ENCODE measurements at regions not wholly inside any gene's neighbourhood (a gene's known extent, or its start where the extent isn't known, plus 50 kb on each side); places are given as distances from the start of the nearest gene placed in this dataset.

GRCh38 chr14:98716133-98716532 is 555.9 kb downstream of the BCL11B start:
- POLR2A ChIA-PET: no interaction called here

GRCh38 chr14:98721061-98721460 is 550.9 kb downstream of the BCL11B start:
- no peak overlapping the region for H3K27ac ChIP-seq (ENCODE audit: low read length)
- peaks cover 0 to 8% of the 10 kb centered on the region in 2 experiments for H3K27me3 ChIP-seq (replicated peaks in 1 of 2; ENCODE audit: control insufficient read depth in 2 of 2, extremely low read depth in 1 of 2, insufficient read depth in 2 of 2, low read length in 1 of 2)
- CTCF ChIA-PET: interaction anchor here in 1 of 2 donors (0.6 kb wide), 1 partner anchor 11 kb away, joined by 3 read pairs; no protein-coding TSS in a partner anchor
- DNase-seq (no peak), ATAC-seq (replicated peaks in 1 of 4) (no peak)
- Mint-ChIP-seq H3K27me3 (peaks cover 0 to 4% of the 10 kb centered on the region in 2 donors), H3K36me3 (no peaks in the 10 kb centered on the region), H3K4me1 (peaks cover 0 to 15% (median 1%) of the 10 kb centered on the region in 3 donors), H3K27ac (no peak overlapping the region), H3K4me3 (no peak overlapping the region), H3K9me3 (peaks cover 0 to 4% (median 0%) of the 10 kb centered on the region in 3 donors)
- H3K4me1 ChIP-seq (ENCODE audit: control insufficient read depth in 1 of 2, extremely low read depth in 1 of 2, insufficient read depth in 2 of 2, low read length in 2 of 2): no peaks in the 10 kb centered on the region
- POLR2A ChIA-PET: interaction anchor here in 1 of 2 donors (0.6 kb wide), 1 partner anchor 12 kb away, joined by 5 read pairs; no protein-coding TSS in a partner anchor
- H3K36me3 ChIP-seq (ENCODE audit: control insufficient read depth in 2 of 2, extremely low read depth in 1 of 2, insufficient read depth in 1 of 2, low read length in 1 of 2): no peaks in the 10 kb centered on the region
- H3K4me3 ChIP-seq (ENCODE audit: control insufficient read depth in 1 of 2, extremely low read depth in 1 of 2, low read length in 1 of 2): no peak overlapping the region
- whole genome bisulfite sequencing (ENCODE audit: insufficient coverage): 100% methylated on average over 1 of the region's 1 CpG
- H3K9me3 ChIP-seq: no peaks in the 10 kb centered on the region

More at GRCh38 chr14:98716133-98716532, 555.9 kb downstream of the BCL11B start:
- Mint-ChIP-seq H3K4me1 (peaks cover 10 to 35% (median 14%) of the 10 kb centered on the region in 3 donors), H3K9me3 (no peaks in the 10 kb centered on the region), H3K4me3 (no peak overlapping the region), H3K36me3 (no peaks in the 10 kb centered on the region), H3K27me3 (peaks cover 0 to 2% of the 10 kb centered on the region in 2 donors), H3K27ac (no peak overlapping the region)
- WGBS (ENCODE audit: insufficient coverage): 88% methylated on average over 6 of the region's 7 CpGs
- peaks cover 0 to 12% of the 10 kb centered on the region in 2 experiments for H3K27me3 ChIP-seq (replicated peaks in 1 of 2; ENCODE audit: control insufficient read depth in 2 of 2, extremely low read depth in 1 of 2, insufficient read depth in 2 of 2, low read length in 1 of 2)
- peaks cover 2 to 4% of the 10 kb centered on the region in 2 experiments for H3K4me1 ChIP-seq (ENCODE audit: control insufficient read depth in 1 of 2, extremely low read depth in 1 of 2, insufficient read depth in 2 of 2, low read length in 2 of 2)
- ATAC-seq (replicated peaks in 1 of 4) (no peak), DNase-seq (peak in 1 of 35 experiments; percentile 8)
- no peaks in the 10 kb centered on the region for H3K9me3 ChIP-seq
- no peaks in the 10 kb centered on the region for H3K36me3 ChIP-seq (ENCODE audit: control insufficient read depth in 2 of 2, extremely low read depth in 1 of 2, insufficient read depth in 1 of 2, low read length in 1 of 2)
- no peak overlapping the region for H3K27ac ChIP-seq (ENCODE audit: low read length)
- no peak overlapping the region for H3K4me3 ChIP-seq (ENCODE audit: control insufficient read depth in 1 of 2, extremely low read depth in 1 of 2, low read length in 1 of 2)
- CTCF ChIA-PET: no interaction called here

- ChIA-PET POLR2A (no interaction called here), CTCF (no interaction called here)
- no peak overlapping the region for H3K4me3 ChIP-seq (ENCODE audit: control insufficient read depth in 1 of 2, extremely low read depth in 1 of 2, low read length in 1 of 2)
- ATAC-seq (replicated peaks in 1 of 4): no peak
- Mint-ChIP-seq H3K27ac (no peak overlapping the region), H3K9me3 (peaks cover 0 to 4% (median 0%) of the 10 kb centered on the region in 3 donors), H3K4me3 (no peak overlapping the region), H3K36me3 (no peaks in the 10 kb centered on the region), H3K27me3 (peaks cover 4% of the 10 kb centered on the region in 2 donors), H3K4me1 (peaks cover 0 to 7% (median 0%) of the 10 kb centered on the region in 3 donors)
- 100% methylated on average over 2 of the region's 9 CpGs for WGBS (ENCODE audit: insufficient coverage)
- no peaks in the 10 kb centered on the region for H3K4me1 ChIP-seq (ENCODE audit: control insufficient read depth in 1 of 2, extremely low read depth in 1 of 2, insufficient read depth in 2 of 2, low read length in 2 of 2)
- no peaks in the 10 kb centered on the region for H3K9me3 ChIP-seq
- DNase-seq: no peak
- peaks cover 0 to 12% of the 10 kb centered on the region in 2 experiments for H3K27me3 ChIP-seq (replicated peaks in 1 of 2; ENCODE audit: control insufficient read depth in 2 of 2, extremely low read depth in 1 of 2, insufficient read depth in 2 of 2, low read length in 1 of 2)
- H3K27ac ChIP-seq (ENCODE audit: low read length): no peak overlapping the region
- H3K36me3 ChIP-seq (ENCODE audit: control insufficient read depth in 2 of 2, extremely low read depth in 1 of 2, insufficient read depth in 1 of 2, low read length in 1 of 2): no peaks in the 10 kb centered on the region
Observed at GRCh38 chr14:98724734-98725133, 547.3 kb downstream of the BCL11B start.

- H3K4me3 Mint-ChIP-seq: no peak overlapping the region
- WGBS (ENCODE audit: insufficient coverage): 94% methylated on average over 2 of the region's 7 CpGs
Observed at GRCh38 chr14:98725191-98725590, 546.8 kb downstream of the BCL11B start.

GRCh38 chr14:98725676-98726075 is 546.3 kb downstream of the BCL11B start:
- H3K36me3 ChIP-seq (ENCODE audit: control insufficient read depth in 2 of 2, extremely low read depth in 1 of 2, insufficient read depth in 1 of 2, low read length in 1 of 2): no peaks in the 10 kb centered on the region
- H3K36me3 Mint-ChIP-seq: no peaks in the 10 kb centered on the region
- no peak overlapping the region for H3K27ac Mint-ChIP-seq
- no peak for DNase-seq
- H3K27me3 ChIP-seq (replicated peaks in 1 of 2; ENCODE audit: control insufficient read depth in 2 of 2, extremely low read depth in 1 of 2, insufficient read depth in 2 of 2, low read length in 1 of 2): peaks cover 0 to 12% of the 10 kb centered on the region in 2 experiments
- ATAC-seq (replicated peaks in 1 of 4): no peak
- H3K27ac ChIP-seq (ENCODE audit: low read length): no peak overlapping the region
- POLR2A ChIA-PET: no interaction called here
- H3K4me3 ChIP-seq (ENCODE audit: control insufficient read depth in 1 of 2, extremely low read depth in 1 of 2, low read length in 1 of 2): no peak overlapping the region
- peaks cover 0 to 4% (median 0%) of the 10 kb centered on the region in 3 donors for H3K9me3 Mint-ChIP-seq
- no peaks in the 10 kb centered on the region for H3K4me1 ChIP-seq (ENCODE audit: control insufficient read depth in 1 of 2, extremely low read depth in 1 of 2, insufficient read depth in 2 of 2, low read length in 2 of 2)
- H3K4me3 Mint-ChIP-seq: no peak overlapping the region
- H3K9me3 ChIP-seq: no peaks in the 10 kb centered on the region
- H3K27me3 Mint-ChIP-seq: peaks cover 4% of the 10 kb centered on the region in 2 donors
- CTCF ChIA-PET: no interaction called here
- WGBS (ENCODE audit: insufficient coverage): 100% methylated on average over 4 of the region's 9 CpGs
- peaks cover 0 to 7% (median 0%) of the 10 kb centered on the region in 3 donors for H3K4me1 Mint-ChIP-seq

More at GRCh38 chr14:98725191-98725590, 546.8 kb downstream of the BCL11B start:
- DNase-seq: no peak
- no peak for ATAC-seq (replicated peaks in 1 of 4)
- Histone ChIP-seq H3K27ac (ENCODE audit: low read length) (no peak overlapping the region), H3K36me3 (ENCODE audit: control insufficient read depth in 2 of 2, extremely low read depth in 1 of 2, insufficient read depth in 1 of 2, low read length in 1 of 2) (no peaks in the 10 kb centered on the region), H3K27me3 (replicated peaks in 1 of 2; ENCODE audit: control insufficient read depth in 2 of 2, extremely low read depth in 1 of 2, insufficient read depth in 2 of 2, low read length in 1 of 2) (peaks cover 0 to 12% of the 10 kb centered on the region in 2 experiments), H3K4me1 (ENCODE audit: control insufficient read depth in 1 of 2, extremely low read depth in 1 of 2, insufficient read depth in 2 of 2, low read length in 2 of 2) (no peaks in the 10 kb centered on the region), H3K4me3 (ENCODE audit: control insufficient read depth in 1 of 2, extremely low read depth in 1 of 2, low read length in 1 of 2) (no peak overlapping the region), H3K9me3 (no peaks in the 10 kb centered on the region)
- Mint-ChIP-seq H3K36me3 (no peaks in the 10 kb centered on the region), H3K27me3 (peaks cover 4% of the 10 kb centered on the region in 2 donors), H3K4me1 (peaks cover 0 to 7% (median 0%) of the 10 kb centered on the region in 3 donors), H3K27ac (no peak overlapping the region), H3K9me3 (peaks cover 0 to 4% (median 0%) of the 10 kb centered on the region in 3 donors)
- ChIA-PET POLR2A (no interaction called here), CTCF (no interaction called here)

GRCh38 chr14:98726585-98727405 is 545.2 kb downstream of the BCL11B start:
- Mint-ChIP-seq H3K4me3 (no peak overlapping the region), H3K27ac (no peak overlapping the region), H3K9me3 (peaks cover 0 to 1% (median 0%) of the 10 kb centered on the region in 3 donors), H3K36me3 (no peaks in the 10 kb centered on the region), H3K4me1 (peaks cover 0 to 2% (median 0%) of the 10 kb centered on the region in 3 donors), H3K27me3 (peaks cover 4 to 7% of the 10 kb centered on the region in 2 donors)
- Histone ChIP-seq H3K4me3 (ENCODE audit: control insufficient read depth in 1 of 2, extremely low read depth in 1 of 2, low read length in 1 of 2) (no peak overlapping the region), H3K9me3 (no peaks in the 10 kb centered on the region), H3K27ac (ENCODE audit: low read length) (no peak overlapping the region), H3K4me1 (ENCODE audit: control insufficient read depth in 1 of 2, extremely low read depth in 1 of 2, insufficient read depth in 2 of 2, low read length in 2 of 2) (no peaks in the 10 kb centered on the region), H3K36me3 (ENCODE audit: control insufficient read depth in 2 of 2, extremely low read depth in 1 of 2, insufficient read depth in 1 of 2, low read length in 1 of 2) (no peaks in the 10 kb centered on the region), H3K27me3 (replicated peaks in 1 of 2; ENCODE audit: control insufficient read depth in 2 of 2, extremely low read depth in 1 of 2, insufficient read depth in 2 of 2, low read length in 1 of 2) (peaks cover 0 to 12% of the 10 kb centered on the region in 2 experiments)
- WGBS (ENCODE audit: insufficient coverage): 91% methylated on average over 8 of the region's 11 CpGs
- POLR2A ChIA-PET: no interaction called here
- DNase-seq: no peak
- CTCF ChIA-PET: no interaction called here
- no peak for ATAC-seq (replicated peaks in 1 of 4)
